Fibroblast of lung (primary cell): ENCODE measurements at regions not wholly inside any gene's neighbourhood (a gene's known extent, or its start where the extent isn't known, plus 50 kb on each side); places are given as distances from the start of the nearest gene placed in this dataset.

Experiments used
- DNase-seq, 2 donors: peaks; one replicate each; pipeline versions ENCODE4 v3.0.0 to v3.0.0-alpha.2; 2010; ENCODE audit warnings: low read depth in 2 of 2
- H2AFZ ChIP-seq: 2 replicates; pipeline ENCODE4 v1.5.1; 2012; ENCODE audit warnings: low read length, control low read depth, inconsistent platforms
- H3K27ac ChIP-seq: 2 replicates; pipeline ENCODE4 v1.5.1; 2011; ENCODE audit warnings: low read length, control low read depth; ENCODE audit not compliant: insufficient read depth
- H3K27me3 ChIP-seq: 2 replicates; pipeline ENCODE4 v1.5.1; 2011; ENCODE audit warnings: mild to moderate bottlenecking, low read length; ENCODE audit not compliant: control insufficient read depth, insufficient read depth
- H3K36me3 ChIP-seq: 2 replicates; pipeline ENCODE4 v1.5.1; 2011; ENCODE audit warnings: low read length; ENCODE audit not compliant: control insufficient read depth, insufficient read depth
- H3K4me1 ChIP-seq: 2 replicates; pipeline ENCODE4 v1.5.1; 2011; ENCODE audit warnings: low read length; ENCODE audit not compliant: control insufficient read depth, insufficient read depth; ENCODE audit errors: extremely low read depth
- H3K4me2 ChIP-seq: 2 replicates; pipeline ENCODE4 v1.5.1; 2011; ENCODE audit warnings: low read length, control low read depth; ENCODE audit not compliant: insufficient read depth; ENCODE audit errors: extremely low read depth
- H3K4me3 ChIP-seq, 4 experiments: fragments of 200-600 bp in 1 of 4; sonication (generic) in 1 of 4; replicated peaks in 1 of 4; 2 replicates each; pipeline ENCODE4 v1.5.1; 2011 to 2016; ENCODE audit warnings: low read length in 4 of 4, low read depth in 3 of 4, mild to moderate bottlenecking in 3 of 4, control low read depth in 2 of 4, inconsistent platforms in 1 of 4, mixed read lengths in 1 of 4; ENCODE audit not compliant: insufficient read depth in 1 of 4; ENCODE audit errors: control extremely low read depth in 1 of 4
- H3K79me2 ChIP-seq: 2 replicates; pipeline ENCODE4 v1.5.1; 2012; ENCODE audit warnings: mild to moderate bottlenecking, low read length, inconsistent platforms; ENCODE audit not compliant: control insufficient read depth, insufficient read depth
- H3K9ac ChIP-seq: 2 replicates; pipeline ENCODE4 v1.5.1; 2011; ENCODE audit warnings: mild to moderate bottlenecking, low read length, control low read depth; ENCODE audit not compliant: insufficient read depth
- H3K9me3 ChIP-seq: 2 replicates; pipeline ENCODE4 v1.5.1; 2012; ENCODE audit warnings: low read depth, low read length; ENCODE audit not compliant: control insufficient read depth, insufficient read depth
- H4K20me1 ChIP-seq: 2 replicates; pipeline ENCODE4 v1.5.1; 2011; ENCODE audit warnings: low read length; ENCODE audit not compliant: control insufficient read depth, insufficient read depth; ENCODE audit errors: extremely low read depth
- CTCF ChIP-seq, 2 donors: IDR thresholded peaks in 1 of 2; conservative IDR thresholded peaks in 1 of 2; 1 replicate in 1 of 2; 2 replicates in 1 of 2; pipeline ENCODE4 v1.5.1; 2011 to 2012; ENCODE audit warnings: low read length in 2 of 2, control low read depth in 1 of 2, inconsistent platforms in 1 of 2, low read depth in 1 of 2, mild to moderate bottlenecking in 1 of 2
- EZH2 ChIP-seq: IDR thresholded peaks from 2 replicates; pipeline ENCODE4 v1.5.1; 2012; ENCODE audit warnings: low read length, control low read depth, mild to moderate bottlenecking; ENCODE audit errors: missing control alignments

DNA sequence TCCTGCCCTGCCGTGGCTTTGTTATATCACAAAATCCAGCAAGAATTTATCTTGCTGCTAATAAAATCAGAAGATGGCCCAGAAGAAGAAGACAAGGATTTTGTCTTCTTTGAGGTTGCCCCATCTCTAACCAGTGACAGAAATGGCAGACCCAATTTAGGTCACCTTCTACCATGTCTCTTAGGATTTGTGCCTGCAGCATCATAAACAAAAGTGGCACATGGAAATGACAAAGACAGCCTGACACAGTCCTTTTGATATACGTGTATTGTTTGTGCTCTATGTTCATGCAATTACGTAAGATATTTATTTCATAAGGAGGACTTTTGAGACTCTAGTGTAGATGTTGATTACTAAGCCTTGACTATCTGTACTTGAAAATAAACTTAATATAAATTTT is 135.9 kb upstream of the TMTC4 start:
- TF ChIP-seq EZH2 (no peak), CTCF (conservative IDR thresholded peaks at IDR 0.05 in 1 of 2, IDR thresholded peaks at IDR 0.05 in 1 of 2; ENCODE audit: low read depth in 1 of 2, low read length in 2 of 2) (no peak)
- Histone ChIP-seq H2AFZ (no peak overlapping the region), H3K4me1 (no peaks in the 10 kb centered on the region), H3K9ac (no peak overlapping the region), H3K27me3 (no peaks in the 10 kb centered on the region), H3K4me2 (no peak overlapping the region), H3K9me3 (no peaks in the 10 kb centered on the region), H3K27ac (no peak overlapping the region), H4K20me1 (no peaks in the 10 kb centered on the region), H3K79me2 (no peaks in the 10 kb centered on the region), H3K4me3 (no peak overlapping the region), H3K36me3 (no peaks in the 10 kb centered on the region)
- no peak for DNase-seq

- Histone ChIP-seq H3K27me3 (no peaks in the 10 kb centered on the region), H3K36me3 (no peaks in the 10 kb centered on the region), H3K4me2 (no peak overlapping the region), H3K4me1 (no peaks in the 10 kb centered on the region), H4K20me1 (no peaks in the 10 kb centered on the region), H2AFZ (no peak overlapping the region), H3K4me3 (no peak overlapping the region), H3K9ac (no peak overlapping the region), H3K79me2 (no peaks in the 10 kb centered on the region), H3K9me3 (no peaks in the 10 kb centered on the region), H3K27ac (no peak overlapping the region)
- TF ChIP-seq CTCF (conservative IDR thresholded peaks at IDR 0.05 in 1 of 2, IDR thresholded peaks at IDR 0.05 in 1 of 2; ENCODE audit: low read depth in 1 of 2, low read length in 2 of 2) = no peak
- no peak for TF ChIP-seq EZH2
- DNase-seq = no peak
Measured at GRCh38 chr13:100809856-100810255, 135.3 kb upstream of the TMTC4 start.

DNA sequence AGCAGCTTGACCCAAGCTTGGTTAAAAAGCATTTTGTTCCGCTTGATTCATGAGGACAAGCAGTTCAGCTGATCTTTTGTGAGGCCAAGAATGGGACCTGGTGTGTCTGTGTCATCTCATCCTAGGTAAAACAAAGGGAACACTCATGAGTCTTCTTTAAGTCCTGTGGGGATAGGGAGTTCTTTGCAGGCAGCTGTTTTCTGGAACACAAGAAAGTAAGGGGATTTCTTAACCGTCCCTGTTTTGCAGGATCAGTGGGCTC is 134.5 kb upstream of the TMTC4 start:
- Histone ChIP-seq H3K4me2 (no peak overlapping the region), H3K9ac (no peak overlapping the region), H2AFZ (no peak overlapping the region), H3K4me3 (no peak overlapping the region), H4K20me1 (no peaks in the 10 kb centered on the region), H3K79me2 (no peaks in the 10 kb centered on the region), H3K27ac (no peak overlapping the region), H3K27me3 (no peaks in the 10 kb centered on the region), H3K36me3 (no peaks in the 10 kb centered on the region), H3K4me1 (no peaks in the 10 kb centered on the region), H3K9me3 (no peaks in the 10 kb centered on the region)
- no peak for DNase-seq
- TF ChIP-seq EZH2 = no peak
- TF ChIP-seq CTCF (conservative IDR thresholded peaks at IDR 0.05 in 1 of 2, IDR thresholded peaks at IDR 0.05 in 1 of 2; ENCODE audit: low read depth in 1 of 2, low read length in 2 of 2) = no peak
